ENCODE measurements at regions not wholly inside any gene's neighbourhood (a gene's known extent, or its start where the extent isn't known, plus 50 kb on each side); places are given as distances from the start of the nearest gene placed in this dataset.

DNA sequence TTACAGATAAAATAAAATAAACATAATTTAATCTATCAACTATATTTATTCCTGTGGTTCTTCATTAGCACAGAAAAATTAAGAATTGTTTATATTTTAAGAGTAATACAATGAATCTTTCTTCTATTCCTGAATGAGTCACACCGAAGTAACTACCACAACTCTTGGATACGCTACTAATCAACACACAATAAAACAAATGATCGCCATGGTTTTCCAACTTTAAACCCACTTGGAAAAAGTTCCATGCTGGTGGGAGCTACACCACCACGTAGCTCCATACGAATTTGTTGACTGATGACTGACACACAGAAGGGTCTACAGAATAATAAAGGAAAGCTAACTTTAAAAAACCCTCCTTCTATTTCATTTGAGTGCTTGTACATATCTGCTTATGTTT is 135.8 kb upstream of the NEDD9 start:
- H3K4me3 ChIP-seq (ENCODE audit: low read depth, low read length) = no peak overlapping the region
- H3K4me1 ChIP-seq (ENCODE audit: control insufficient read depth, insufficient read depth, low read length) = peaks cover 22% of the 10 kb centered on the region
- H3K27ac ChIP-seq (ENCODE audit: low read depth, low read length) = no peak overlapping the region
- no peaks in the 10 kb centered on the region for H3K9me3 ChIP-seq (ENCODE audit: control insufficient read depth, insufficient read depth, low read depth, low read length)
- H3K9ac ChIP-seq (ENCODE audit: low read length) = no peak overlapping the region
- H3K27me3 ChIP-seq (ENCODE audit: control insufficient read depth, insufficient read depth, low read length) = no peaks in the 10 kb centered on the region
- no peaks in the 10 kb centered on the region for H3K36me3 ChIP-seq (ENCODE audit: control insufficient read depth, insufficient read depth, low read length)

DNA sequence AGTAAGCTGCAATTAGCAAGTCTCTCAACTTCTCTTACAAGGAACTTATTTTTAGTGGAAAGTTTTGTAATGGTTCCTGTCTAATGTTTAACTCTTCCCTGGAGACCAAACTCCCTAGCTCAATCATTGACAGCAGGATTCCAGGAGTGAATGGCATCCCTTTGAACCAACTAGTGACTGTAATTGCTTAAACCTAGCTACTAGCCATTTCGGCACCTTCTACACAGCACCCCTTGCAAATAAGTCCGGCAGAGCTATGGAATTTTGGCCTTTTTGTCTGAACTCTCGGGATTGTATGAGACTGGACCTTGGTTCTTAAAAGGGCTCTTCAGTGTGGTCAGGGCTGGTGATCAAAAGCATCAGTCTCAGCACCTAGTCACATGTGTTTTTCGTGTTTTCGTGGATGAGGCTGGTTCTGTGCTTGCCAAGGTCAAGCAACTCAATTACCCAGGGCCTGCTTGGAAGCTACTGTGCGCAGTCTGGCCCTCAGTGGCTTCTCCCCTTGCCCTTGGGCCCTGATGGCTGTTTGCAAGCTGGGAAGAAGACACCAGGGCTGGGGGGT is 135.3 kb upstream of the NEDD9 start:
- peak overlapping the region; percentile 8 for H3K9ac ChIP-seq (ENCODE audit: low read length)
- no peak overlapping the region for H3K27ac ChIP-seq (ENCODE audit: low read depth, low read length)
- H3K4me1 ChIP-seq (ENCODE audit: control insufficient read depth, insufficient read depth, low read length) = peaks cover 22% of the 10 kb centered on the region
- H3K9me3 ChIP-seq (ENCODE audit: control insufficient read depth, insufficient read depth, low read depth, low read length) = no peaks in the 10 kb centered on the region
- H3K36me3 ChIP-seq (ENCODE audit: control insufficient read depth, insufficient read depth, low read length) = no peaks in the 10 kb centered on the region
- no peak overlapping the region for H3K4me3 ChIP-seq (ENCODE audit: low read depth, low read length)
- H3K27me3 ChIP-seq (ENCODE audit: control insufficient read depth, insufficient read depth, low read length) = no peaks in the 10 kb centered on the region

DNA sequence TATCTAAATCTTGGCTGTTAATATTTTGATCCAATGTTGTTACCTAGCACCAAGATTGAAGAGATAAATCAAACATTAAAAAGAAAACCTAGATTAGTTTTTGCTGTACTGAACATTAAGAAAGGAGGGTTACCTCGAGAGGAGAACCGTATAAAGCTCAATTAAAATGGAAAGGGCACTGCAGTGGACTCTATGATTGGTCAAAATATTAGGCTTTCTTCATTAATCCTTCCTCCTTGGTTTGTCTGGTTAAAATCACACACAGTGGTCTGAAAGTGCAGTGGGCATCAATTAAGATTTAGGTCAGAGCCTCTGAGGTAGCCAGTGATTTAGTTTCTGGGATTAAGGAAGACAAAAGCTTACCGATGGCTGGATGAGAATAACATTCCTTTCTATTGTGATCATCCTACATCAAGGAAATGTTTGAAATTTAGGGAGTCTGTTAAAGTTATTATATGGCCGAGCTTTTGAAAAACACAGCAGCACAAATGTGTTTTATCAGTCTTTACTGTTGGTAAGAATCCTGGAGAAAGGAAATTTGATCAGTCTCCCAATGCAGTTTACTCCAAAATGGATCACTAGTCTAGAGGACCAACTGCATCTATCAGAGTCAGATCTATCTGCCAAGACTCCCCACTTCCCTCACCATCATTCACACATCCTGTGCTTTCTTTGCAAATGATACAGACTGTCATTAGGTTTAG is 134.6 kb upstream of the NEDD9 start:
- no peak overlapping the region for H3K27ac ChIP-seq (ENCODE audit: low read depth, low read length)
- H3K4me1 ChIP-seq (ENCODE audit: control insufficient read depth, insufficient read depth, low read length) = peaks cover 22% of the 10 kb centered on the region
- no peaks in the 10 kb centered on the region for H3K36me3 ChIP-seq (ENCODE audit: control insufficient read depth, insufficient read depth, low read length)
- no peaks in the 10 kb centered on the region for H3K27me3 ChIP-seq (ENCODE audit: control insufficient read depth, insufficient read depth, low read length)
- H3K9ac ChIP-seq (ENCODE audit: low read length) = no peak overlapping the region
- H3K4me3 ChIP-seq (ENCODE audit: low read depth, low read length) = no peak overlapping the region
- H3K9me3 ChIP-seq (ENCODE audit: control insufficient read depth, insufficient read depth, low read depth, low read length) = no peaks in the 10 kb centered on the region

DNA sequence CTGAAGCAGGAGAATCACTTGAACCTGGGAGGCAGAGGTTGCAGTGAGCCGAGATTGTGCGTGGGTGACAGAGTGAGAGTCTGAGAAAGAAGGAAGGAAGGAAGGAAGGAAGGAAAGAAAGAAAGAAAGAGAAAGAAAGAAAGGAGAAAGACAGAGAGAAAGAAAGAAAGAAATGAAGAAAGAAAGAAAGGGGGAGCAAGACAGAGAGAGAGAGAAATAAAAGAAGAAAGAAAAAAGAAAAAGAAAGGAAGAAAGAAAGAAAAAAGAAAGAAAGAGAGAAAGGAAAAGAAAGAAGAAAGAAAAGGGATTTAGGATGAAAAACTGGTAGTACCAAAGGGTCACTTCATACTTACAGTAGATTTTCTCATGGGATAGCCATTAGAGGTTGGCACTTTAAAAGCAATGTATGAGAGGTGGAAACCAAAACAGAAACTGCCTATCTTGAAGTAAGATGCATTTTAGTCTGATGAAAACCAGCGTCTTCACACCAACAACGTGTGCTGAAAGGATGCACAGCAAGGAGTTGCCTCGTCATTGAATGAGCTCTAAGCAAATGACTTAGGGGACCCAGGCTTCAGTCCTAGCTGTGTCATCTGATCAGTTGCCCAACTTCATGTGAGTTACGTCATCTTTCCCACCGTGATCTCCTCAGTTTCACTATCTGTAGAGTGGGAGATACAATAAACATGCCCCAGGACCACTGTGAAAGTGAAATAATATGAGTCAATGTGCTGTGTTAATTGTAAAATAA is 133.9 kb upstream of the NEDD9 start:
- Histone ChIP-seq H3K4me3 (ENCODE audit: low read depth, low read length) (no peak overlapping the region), H3K4me1 (ENCODE audit: control insufficient read depth, insufficient read depth, low read length) (peaks cover 22% of the 10 kb centered on the region), H3K9me3 (ENCODE audit: control insufficient read depth, insufficient read depth, low read depth, low read length) (no peaks in the 10 kb centered on the region), H3K27ac (ENCODE audit: low read depth, low read length) (no peak overlapping the region), H3K27me3 (ENCODE audit: control insufficient read depth, insufficient read depth, low read length) (no peaks in the 10 kb centered on the region), H3K36me3 (ENCODE audit: control insufficient read depth, insufficient read depth, low read length) (no peaks in the 10 kb centered on the region), H3K9ac (ENCODE audit: low read length) (no peak overlapping the region)

DNA sequence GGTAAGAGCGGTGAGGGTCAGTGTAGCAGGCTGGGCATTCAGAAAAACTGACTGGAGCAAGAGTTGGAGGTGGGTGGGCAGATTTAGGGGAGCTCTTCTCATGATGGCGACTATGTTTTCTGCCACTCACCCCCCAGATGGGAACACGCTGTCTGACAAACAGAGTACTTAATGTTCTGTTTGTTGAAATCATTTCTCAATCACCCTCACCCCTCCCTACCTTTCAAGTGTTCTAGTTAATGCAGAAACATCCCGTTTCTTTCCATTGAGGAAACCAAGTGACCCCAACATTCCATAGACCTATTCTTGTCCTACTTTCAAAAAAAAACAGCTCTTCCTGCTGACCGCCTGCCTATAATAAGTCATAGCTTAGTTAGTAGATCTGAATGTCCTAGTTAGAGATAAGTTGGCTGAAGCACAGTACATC is 132.5 kb upstream of the NEDD9 start:
- H3K4me1 ChIP-seq (ENCODE audit: control insufficient read depth, insufficient read depth, low read length) = peaks cover 15% of the 10 kb centered on the region
- H3K36me3 ChIP-seq (ENCODE audit: control insufficient read depth, insufficient read depth, low read length) = no peaks in the 10 kb centered on the region
- H3K27me3 ChIP-seq (ENCODE audit: control insufficient read depth, insufficient read depth, low read length) = no peaks in the 10 kb centered on the region
- H3K9ac ChIP-seq (ENCODE audit: low read length) = no peak overlapping the region
- no peak overlapping the region for H3K27ac ChIP-seq (ENCODE audit: low read depth, low read length)
- H3K4me3 ChIP-seq (ENCODE audit: low read depth, low read length) = no peak overlapping the region
- H3K9me3 ChIP-seq (ENCODE audit: control insufficient read depth, insufficient read depth, low read depth, low read length) = no peaks in the 10 kb centered on the region

DNA sequence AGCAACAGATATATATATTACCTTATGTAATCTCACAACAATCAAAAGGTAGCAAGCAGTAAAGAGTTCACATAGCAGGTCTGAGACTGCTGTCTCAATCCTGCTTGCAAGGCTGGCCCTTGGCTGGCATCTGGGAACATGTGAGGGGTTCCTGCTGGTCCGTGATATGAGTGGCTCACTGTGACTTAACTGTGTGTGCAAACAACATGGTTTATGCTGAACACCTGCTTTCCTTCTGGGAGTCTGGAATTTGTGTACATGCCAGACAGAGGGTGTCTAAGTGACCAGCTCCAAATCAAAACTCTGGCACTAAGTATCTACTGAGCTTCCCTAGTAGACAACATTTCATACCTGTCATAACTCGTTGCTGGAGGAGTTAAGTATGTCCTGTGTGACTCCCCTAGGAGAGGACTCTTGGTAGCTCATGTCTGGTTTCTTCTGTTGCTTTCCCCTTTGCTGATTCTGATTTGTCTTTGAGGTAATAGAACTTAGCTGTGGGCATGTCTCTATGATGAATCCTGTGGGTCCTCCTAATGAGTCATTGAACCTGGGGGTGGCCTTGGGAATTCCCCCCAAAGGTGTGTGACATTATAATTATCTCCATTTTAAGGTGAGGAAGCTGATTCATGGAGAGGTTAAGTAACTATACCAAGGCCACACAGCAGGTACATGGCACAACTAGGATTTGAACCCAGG is 131.6 kb upstream of the NEDD9 start:
- H3K9me3 ChIP-seq (ENCODE audit: control insufficient read depth, insufficient read depth, low read depth, low read length) = no peaks in the 10 kb centered on the region
- H3K27ac ChIP-seq (ENCODE audit: low read depth, low read length) = no peak overlapping the region
- H3K4me1 ChIP-seq (ENCODE audit: control insufficient read depth, insufficient read depth, low read length) = peaks cover 13% of the 10 kb centered on the region; the same call in 1 of the 2 replicates
- no peaks in the 10 kb centered on the region for H3K36me3 ChIP-seq (ENCODE audit: control insufficient read depth, insufficient read depth, low read length)
- no peak overlapping the region for H3K9ac ChIP-seq (ENCODE audit: low read length)
- H3K27me3 ChIP-seq (ENCODE audit: control insufficient read depth, insufficient read depth, low read length) = no peaks in the 10 kb centered on the region
- H3K4me3 ChIP-seq (ENCODE audit: low read depth, low read length) = no peak overlapping the region

DNA sequence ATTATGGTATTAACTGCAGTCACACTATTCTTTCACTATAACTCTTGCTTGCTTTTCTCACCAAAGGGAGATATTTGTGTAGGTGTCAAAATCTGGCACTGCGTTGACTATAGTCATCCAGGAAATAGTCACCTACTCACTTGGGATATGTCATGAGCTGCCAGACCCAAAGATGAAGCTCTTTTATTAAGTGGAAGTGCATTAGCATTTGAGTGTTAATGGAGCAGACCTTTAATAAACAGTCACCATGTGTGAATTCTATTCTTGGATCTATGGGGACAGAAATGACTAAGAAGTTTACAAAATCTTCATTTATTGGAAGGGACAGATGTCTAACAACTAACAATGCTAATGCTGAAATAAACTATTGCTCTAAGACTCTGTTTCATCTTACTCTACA is 130.1 kb upstream of the NEDD9 start:
- Histone ChIP-seq H3K9ac (ENCODE audit: low read length) (no peak overlapping the region), H3K27me3 (ENCODE audit: control insufficient read depth, insufficient read depth, low read length) (no peaks in the 10 kb centered on the region), H3K9me3 (ENCODE audit: control insufficient read depth, insufficient read depth, low read depth, low read length) (no peaks in the 10 kb centered on the region), H3K4me1 (ENCODE audit: control insufficient read depth, insufficient read depth, low read length) (peaks cover 9% of the 10 kb centered on the region; the same call in 1 of the 2 replicates), H3K36me3 (ENCODE audit: control insufficient read depth, insufficient read depth, low read length) (no peaks in the 10 kb centered on the region), H3K27ac (ENCODE audit: low read depth, low read length) (no peak overlapping the region), H3K4me3 (ENCODE audit: low read depth, low read length) (no peak overlapping the region)

DNA sequence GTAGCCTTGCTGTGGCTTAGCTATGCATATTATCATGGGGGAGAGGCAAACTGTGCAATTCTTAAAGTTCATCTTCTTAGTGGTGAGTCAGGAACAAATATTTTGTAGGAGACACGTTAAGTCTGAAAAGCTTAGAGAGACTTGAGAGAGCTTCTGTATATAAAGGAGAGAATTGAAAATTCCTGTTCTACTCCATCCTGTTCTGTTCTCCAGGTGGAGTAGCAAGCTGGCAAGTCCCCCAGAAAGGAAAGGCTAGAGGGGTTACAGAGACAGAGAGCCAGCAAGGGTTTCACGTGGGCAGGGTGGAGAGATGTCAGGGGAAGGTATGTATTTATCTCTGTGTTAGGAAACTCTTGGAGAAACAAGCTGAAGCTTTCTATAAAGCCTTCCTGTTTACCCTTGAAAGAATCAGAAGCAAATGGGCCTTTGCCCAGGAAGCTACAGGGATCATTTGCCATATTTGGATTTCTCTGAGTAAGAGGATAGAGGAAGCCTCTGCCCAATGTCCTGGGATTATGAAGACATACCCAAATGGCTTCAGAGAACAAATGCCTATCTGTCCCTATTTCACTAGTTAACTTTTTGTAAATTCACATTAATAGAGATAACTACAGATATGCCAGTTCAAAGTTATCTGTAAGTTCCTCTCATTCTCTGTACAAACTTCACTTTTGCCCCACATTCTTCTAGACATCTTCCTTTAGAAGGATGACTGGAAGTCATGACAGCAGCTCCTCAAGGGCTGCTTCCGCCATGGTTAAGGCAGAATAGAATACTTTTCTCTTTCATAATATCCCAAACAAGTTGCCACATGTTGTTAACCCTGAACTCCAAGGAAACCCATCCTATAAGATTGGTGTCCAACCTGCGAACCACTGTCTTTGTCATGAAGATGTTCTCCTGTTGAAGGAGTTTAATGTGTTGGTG is 126.7 kb upstream of the NEDD9 start:
- no peaks in the 10 kb centered on the region for H3K9me3 ChIP-seq (ENCODE audit: control insufficient read depth, insufficient read depth, low read depth, low read length)
- no peak overlapping the region for H3K9ac ChIP-seq (ENCODE audit: low read length)
- H3K4me1 ChIP-seq (ENCODE audit: control insufficient read depth, insufficient read depth, low read length) = no peaks in the 10 kb centered on the region
- H3K4me3 ChIP-seq (ENCODE audit: low read depth, low read length) = no peak overlapping the region
- no peaks in the 10 kb centered on the region for H3K27me3 ChIP-seq (ENCODE audit: control insufficient read depth, insufficient read depth, low read length)
- no peaks in the 10 kb centered on the region for H3K36me3 ChIP-seq (ENCODE audit: control insufficient read depth, insufficient read depth, low read length)
- H3K27ac ChIP-seq (ENCODE audit: low read depth, low read length) = no peak overlapping the region

DNA sequence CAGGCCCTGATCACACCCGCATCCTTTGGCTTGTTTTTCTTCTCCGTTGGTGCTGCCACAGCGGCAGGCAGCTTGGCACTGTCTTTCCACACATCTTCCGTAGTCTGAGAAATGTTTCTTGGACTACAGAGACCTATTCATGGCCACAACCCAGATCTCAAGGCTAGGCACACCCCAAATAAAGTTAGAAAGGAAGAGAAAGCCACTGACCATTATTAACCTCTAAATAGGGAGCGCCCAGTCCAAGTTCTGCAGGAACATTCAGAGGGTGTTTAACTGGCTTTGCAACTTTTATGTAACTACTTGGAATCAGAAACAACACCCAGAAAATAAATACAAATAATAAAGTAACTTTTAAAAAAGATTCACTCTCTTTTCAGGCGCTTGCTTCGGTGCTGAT is 124.8 kb upstream of the NEDD9 start:
- Histone ChIP-seq H3K36me3 (ENCODE audit: control insufficient read depth, insufficient read depth, low read length) (no peaks in the 10 kb centered on the region), H3K9me3 (ENCODE audit: control insufficient read depth, insufficient read depth, low read depth, low read length) (no peaks in the 10 kb centered on the region), H3K27ac (ENCODE audit: low read depth, low read length) (no peak overlapping the region), H3K4me1 (ENCODE audit: control insufficient read depth, insufficient read depth, low read length) (no peaks in the 10 kb centered on the region), H3K9ac (ENCODE audit: low read length) (no peak overlapping the region), H3K4me3 (ENCODE audit: low read depth, low read length) (no peak overlapping the region), H3K27me3 (ENCODE audit: control insufficient read depth, insufficient read depth, low read length) (no peaks in the 10 kb centered on the region)

DNA sequence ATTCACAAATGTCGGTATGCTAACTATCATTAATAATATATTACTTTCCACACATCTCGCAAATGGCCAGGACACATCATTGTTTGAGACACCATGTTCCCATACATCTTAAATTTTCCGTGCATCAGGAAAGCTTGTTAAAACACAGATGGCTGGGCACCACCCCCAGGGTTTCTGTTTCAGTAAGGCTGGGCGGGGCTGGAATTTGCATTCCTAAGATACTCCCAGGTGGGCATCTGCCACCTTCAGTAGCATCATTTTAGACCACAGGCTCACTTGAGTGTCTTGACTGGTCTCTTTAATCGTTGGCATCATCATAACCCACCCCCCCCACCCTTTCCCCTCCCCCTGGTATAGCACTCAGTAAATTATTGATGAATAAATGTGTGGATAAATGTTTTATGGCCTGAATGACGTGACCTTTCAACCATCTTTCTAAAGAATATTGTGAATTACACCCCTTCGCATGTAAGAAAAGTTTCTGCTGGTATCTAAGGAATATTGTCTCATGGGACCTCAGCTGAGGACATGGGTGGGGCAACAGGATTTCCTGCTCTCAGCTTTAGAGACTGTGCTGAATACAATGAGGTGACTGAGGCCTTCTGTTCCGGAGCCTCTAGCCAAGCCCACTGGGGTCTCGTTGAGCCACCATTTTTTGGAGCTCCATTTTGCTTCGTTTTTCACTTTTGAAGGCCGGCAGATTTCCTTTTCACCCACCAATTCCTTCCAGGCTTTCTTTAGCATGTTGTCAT is 124.1 kb upstream of the NEDD9 start:
- H3K36me3 ChIP-seq (ENCODE audit: control insufficient read depth, insufficient read depth, low read length) = no peaks in the 10 kb centered on the region
- no peaks in the 10 kb centered on the region for H3K9me3 ChIP-seq (ENCODE audit: control insufficient read depth, insufficient read depth, low read depth, low read length)
- no peak overlapping the region for H3K9ac ChIP-seq (ENCODE audit: low read length)
- no peaks in the 10 kb centered on the region for H3K27me3 ChIP-seq (ENCODE audit: control insufficient read depth, insufficient read depth, low read length)
- no peak overlapping the region for H3K4me3 ChIP-seq (ENCODE audit: low read depth, low read length)
- H3K4me1 ChIP-seq (ENCODE audit: control insufficient read depth, insufficient read depth, low read length) = no peaks in the 10 kb centered on the region
- H3K27ac ChIP-seq (ENCODE audit: low read depth, low read length) = no peak overlapping the region
